SU-DHL-6 (cell line): ENCODE measurements at regions not wholly inside any gene's neighbourhood (a gene's known extent, or its start where the extent isn't known, plus 50 kb on each side); places are given as distances from the start of the nearest gene placed in this dataset.

Source experiments
- EZH2phosphoT487 ChIP-seq: fragments of 200-600 bp; sonication (generic), shearing (Covaris generic); conservative IDR thresholded peaks from 2 replicates; pipeline ENCODE4 v1.6.1; 2018; ENCODE audit warnings: mild to moderate bottlenecking, antibody characterized with exemption, low read length, moderate library complexity, mixed read lengths
- TF ChIP-seq, protein P1 (sequence below): fragments of 200-600 bp; sonication (generic); IDR thresholded peaks from one replicate; pipeline ENCODE4 v1.5.1; 2017; ENCODE audit warnings: antibody characterized with exemption, mild to moderate bottlenecking, low read length, moderate library complexity; ENCODE audit not compliant: insufficient read depth, poor library complexity, severe bottlenecking

DNA sequence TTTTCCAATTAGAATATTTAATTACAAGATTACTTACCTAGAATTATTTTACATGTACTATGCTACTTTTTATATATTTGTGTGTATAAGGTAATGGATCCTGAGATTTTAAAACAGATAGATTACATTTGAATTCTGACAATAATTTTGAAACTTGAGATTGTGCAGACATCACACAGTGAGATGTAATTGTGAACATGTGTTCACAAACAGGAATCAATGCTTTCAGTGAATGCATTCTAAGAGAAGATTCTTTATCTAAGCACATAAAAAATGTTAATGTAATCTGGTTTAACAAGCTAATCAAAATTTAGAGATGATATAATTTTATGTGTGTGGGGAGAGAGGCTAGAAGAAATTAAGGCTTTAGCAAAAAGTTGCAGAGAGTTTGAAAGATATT lies 1925.5 kb downstream of the ARAP2 start:
- TF ChIP-seq, protein P1, sequence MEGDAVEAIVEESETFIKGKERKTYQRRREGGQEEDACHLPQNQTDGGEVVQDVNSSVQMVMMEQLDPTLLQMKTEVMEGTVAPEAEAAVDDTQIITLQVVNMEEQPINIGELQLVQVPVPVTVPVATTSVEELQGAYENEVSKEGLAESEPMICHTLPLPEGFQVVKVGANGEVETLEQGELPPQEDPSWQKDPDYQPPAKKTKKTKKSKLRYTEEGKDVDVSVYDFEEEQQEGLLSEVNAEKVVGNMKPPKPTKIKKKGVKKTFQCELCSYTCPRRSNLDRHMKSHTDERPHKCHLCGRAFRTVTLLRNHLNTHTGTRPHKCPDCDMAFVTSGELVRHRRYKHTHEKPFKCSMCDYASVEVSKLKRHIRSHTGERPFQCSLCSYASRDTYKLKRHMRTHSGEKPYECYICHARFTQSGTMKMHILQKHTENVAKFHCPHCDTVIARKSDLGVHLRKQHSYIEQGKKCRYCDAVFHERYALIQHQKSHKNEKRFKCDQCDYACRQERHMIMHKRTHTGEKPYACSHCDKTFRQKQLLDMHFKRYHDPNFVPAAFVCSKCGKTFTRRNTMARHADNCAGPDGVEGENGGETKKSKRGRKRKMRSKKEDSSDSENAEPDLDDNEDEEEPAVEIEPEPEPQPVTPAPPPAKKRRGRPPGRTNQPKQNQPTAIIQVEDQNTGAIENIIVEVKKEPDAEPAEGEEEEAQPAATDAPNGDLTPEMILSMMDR, result no peak
- no peak for TF ChIP-seq EZH2phosphoT487
